ENCODE measurements at regions not wholly inside any gene's neighbourhood (a gene's known extent, or its start where the extent isn't known, plus 50 kb on each side); places are given as distances from the start of the nearest gene placed in this dataset.

DNA sequence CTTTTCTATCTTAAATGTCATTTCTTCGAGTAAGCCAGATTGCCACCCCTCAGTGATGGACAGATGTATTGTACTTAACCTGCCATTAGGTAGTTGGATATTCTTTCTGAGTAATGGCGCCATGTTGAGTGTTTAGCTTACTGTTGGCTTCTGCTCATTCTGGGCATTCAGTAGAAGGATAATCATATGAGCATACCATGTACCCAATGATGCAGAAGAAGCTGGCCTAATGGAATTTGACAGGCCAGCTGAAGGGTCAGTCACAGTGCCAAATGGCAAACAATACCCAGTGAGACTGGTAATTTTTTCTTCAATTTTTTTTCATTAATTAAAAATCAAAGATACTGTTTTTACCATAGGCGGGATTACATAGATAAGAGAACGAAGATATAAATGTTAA, 1010.8 kb upstream of the EYS start:
- H3K9me3 Mint-ChIP-seq: peaks cover 6% of the 10 kb centered on the region
- no peak overlapping the region for H3K4me3 Mint-ChIP-seq
- ChIA-PET CTCF (no interaction called here), POLR2A (no interaction called here)
- H3K27me3 Mint-ChIP-seq: no peaks in the 10 kb centered on the region
- no peak overlapping the region for H3K27ac Mint-ChIP-seq
- H3K36me3 Mint-ChIP-seq (ENCODE audit: low read depth): no peaks in the 10 kb centered on the region
- no peak for DNase-seq
- H3K4me1 Mint-ChIP-seq: no peaks in the 10 kb centered on the region

DNA sequence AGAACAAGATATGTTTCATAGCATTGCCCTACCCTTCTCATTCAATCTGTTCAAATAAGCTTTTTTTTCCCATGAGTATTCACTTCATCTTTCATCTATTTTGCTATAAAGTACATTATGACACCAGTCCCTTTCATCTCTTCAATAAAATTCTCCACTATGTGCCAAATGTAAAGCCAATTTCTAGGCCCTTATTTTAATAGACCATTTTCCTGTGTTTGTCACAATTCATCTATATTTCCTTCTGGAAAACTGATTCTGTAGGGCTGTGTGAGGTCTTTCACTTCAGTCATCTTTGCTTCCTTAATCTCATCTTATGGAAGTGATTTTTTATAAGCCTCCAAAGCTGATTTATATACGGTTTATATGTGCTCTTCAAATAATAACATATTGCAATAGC, 992.4 kb upstream of the EYS start:
- H3K36me3 Mint-ChIP-seq (ENCODE audit: low read depth): no peaks in the 10 kb centered on the region
- CTCF ChIA-PET: no interaction called here
- H3K4me3 Mint-ChIP-seq: no peak overlapping the region
- no peak for DNase-seq
- H3K9me3 Mint-ChIP-seq: peaks cover 12% of the 10 kb centered on the region
- H3K27ac Mint-ChIP-seq: no peak overlapping the region
- no peaks in the 10 kb centered on the region for H3K4me1 Mint-ChIP-seq
- POLR2A ChIA-PET: no interaction called here
- H3K27me3 Mint-ChIP-seq: no peaks in the 10 kb centered on the region

DNA sequence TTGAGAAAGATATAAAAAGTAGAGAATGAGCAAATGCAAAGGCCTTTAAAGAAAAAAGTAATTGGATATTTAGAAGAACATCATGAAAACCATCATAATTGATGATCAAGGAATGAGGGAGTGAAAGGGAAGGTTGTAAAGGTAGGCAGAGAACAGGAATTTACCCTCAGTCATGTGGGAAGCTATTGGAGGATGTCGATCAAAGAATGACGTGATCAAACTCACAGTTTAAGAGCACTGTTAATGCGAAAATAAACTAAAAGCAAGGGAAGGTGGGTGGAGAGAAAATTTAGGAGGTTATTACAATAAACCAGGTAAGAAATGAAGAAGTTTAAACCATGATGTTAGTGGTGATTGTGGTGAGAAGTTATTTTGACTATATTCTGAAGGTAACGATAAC, 982.6 kb upstream of the EYS start:
- no peak for DNase-seq
- Mint-ChIP-seq H3K4me1 (no peaks in the 10 kb centered on the region), H3K4me3 (no peak overlapping the region), H3K9me3 (peaks cover 10% of the 10 kb centered on the region), H3K36me3 (ENCODE audit: low read depth) (no peaks in the 10 kb centered on the region), H3K27ac (no peak overlapping the region), H3K27me3 (no peaks in the 10 kb centered on the region)
- ChIA-PET CTCF (no interaction called here), POLR2A (no interaction called here)

DNA sequence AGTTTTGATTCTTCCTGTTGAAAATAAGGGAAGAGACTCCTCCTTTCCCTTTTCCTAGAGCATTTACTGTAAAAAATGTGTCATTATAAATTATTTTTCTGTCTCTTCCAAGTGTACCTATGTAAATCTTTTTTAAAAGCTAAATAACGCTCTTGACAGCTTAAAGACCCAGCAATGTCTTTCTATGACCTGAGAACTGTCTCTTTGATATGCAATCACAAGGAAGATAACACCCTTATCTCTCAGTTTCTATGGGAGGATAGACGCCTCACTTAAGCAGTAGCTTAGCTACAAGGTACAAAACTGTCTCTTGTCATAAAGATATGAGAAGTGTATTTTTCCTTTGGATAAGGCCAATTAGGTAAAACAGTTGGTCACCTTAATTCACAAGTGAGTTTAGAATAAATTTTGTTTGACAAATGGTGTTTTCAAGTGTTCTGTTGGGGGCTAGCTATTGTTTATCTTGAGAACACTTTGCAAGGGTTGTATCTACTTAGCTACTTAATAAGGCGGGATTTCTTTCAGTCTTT, 980.6 kb upstream of the EYS start:
- ChIA-PET POLR2A (no interaction called here), CTCF (no interaction called here)
- H3K4me3 Mint-ChIP-seq: no peak overlapping the region
- DNase-seq: no peak
- H3K4me1 Mint-ChIP-seq: no peaks in the 10 kb centered on the region
- no peaks in the 10 kb centered on the region for H3K36me3 Mint-ChIP-seq (ENCODE audit: low read depth)
- no peak overlapping the region for H3K27ac Mint-ChIP-seq
- peaks cover 10% of the 10 kb centered on the region for H3K9me3 Mint-ChIP-seq
- H3K27me3 Mint-ChIP-seq: no peaks in the 10 kb centered on the region

DNA sequence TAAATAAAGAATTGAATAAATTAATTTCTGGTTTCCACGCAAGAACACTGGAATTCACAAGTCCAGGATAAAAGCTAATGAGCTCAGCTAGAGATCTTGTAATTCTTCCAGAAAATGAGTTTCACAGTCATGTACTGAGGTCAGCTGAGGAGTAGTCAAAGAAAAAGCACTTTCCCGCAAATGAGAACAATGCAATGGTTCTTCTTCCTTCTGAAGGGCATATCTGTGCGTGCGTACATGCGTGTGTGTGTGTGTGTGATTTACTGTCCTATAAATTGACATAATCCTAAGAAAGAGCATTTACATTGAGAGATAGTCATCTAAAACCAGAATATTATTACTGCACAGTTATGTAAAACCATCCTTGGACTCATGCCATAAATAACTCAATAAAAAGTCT, 968.9 kb upstream of the EYS start:
- H3K4me1 Mint-ChIP-seq: no peaks in the 10 kb centered on the region
- no peaks in the 10 kb centered on the region for H3K27me3 Mint-ChIP-seq
- no peak overlapping the region for H3K27ac Mint-ChIP-seq
- no peak for DNase-seq
- H3K9me3 Mint-ChIP-seq: peaks cover 5% of the 10 kb centered on the region
- H3K4me3 Mint-ChIP-seq: no peak overlapping the region
- ChIA-PET CTCF (no interaction called here), POLR2A (no interaction called here)
- H3K36me3 Mint-ChIP-seq (ENCODE audit: low read depth): no peaks in the 10 kb centered on the region

DNA sequence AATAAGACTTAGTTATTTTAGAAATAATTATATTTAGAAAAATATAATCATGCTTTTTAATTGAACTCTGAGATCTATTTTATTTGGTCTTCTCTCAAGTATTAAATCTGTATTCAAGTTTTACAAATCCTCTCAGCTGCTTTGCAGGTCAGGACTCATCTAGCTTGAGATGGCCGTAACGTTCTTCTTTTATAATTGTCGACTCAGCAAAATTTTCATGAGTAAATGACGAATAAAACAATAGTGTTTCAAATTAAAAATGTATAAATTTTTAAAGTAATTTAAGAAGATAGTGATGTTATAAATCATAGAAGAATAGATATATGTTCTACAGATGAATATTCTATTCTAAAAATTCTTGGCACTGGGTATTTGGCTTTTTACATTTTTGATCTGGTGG, 957.1 kb upstream of the EYS start:
- Mint-ChIP-seq H3K36me3 (ENCODE audit: low read depth) (no peaks in the 10 kb centered on the region), H3K27ac (no peak overlapping the region), H3K4me3 (no peak overlapping the region), H3K9me3 (no peaks in the 10 kb centered on the region), H3K4me1 (no peaks in the 10 kb centered on the region), H3K27me3 (no peaks in the 10 kb centered on the region)
- ChIA-PET CTCF (no interaction called here), POLR2A (no interaction called here)
- no peak for DNase-seq

DNA sequence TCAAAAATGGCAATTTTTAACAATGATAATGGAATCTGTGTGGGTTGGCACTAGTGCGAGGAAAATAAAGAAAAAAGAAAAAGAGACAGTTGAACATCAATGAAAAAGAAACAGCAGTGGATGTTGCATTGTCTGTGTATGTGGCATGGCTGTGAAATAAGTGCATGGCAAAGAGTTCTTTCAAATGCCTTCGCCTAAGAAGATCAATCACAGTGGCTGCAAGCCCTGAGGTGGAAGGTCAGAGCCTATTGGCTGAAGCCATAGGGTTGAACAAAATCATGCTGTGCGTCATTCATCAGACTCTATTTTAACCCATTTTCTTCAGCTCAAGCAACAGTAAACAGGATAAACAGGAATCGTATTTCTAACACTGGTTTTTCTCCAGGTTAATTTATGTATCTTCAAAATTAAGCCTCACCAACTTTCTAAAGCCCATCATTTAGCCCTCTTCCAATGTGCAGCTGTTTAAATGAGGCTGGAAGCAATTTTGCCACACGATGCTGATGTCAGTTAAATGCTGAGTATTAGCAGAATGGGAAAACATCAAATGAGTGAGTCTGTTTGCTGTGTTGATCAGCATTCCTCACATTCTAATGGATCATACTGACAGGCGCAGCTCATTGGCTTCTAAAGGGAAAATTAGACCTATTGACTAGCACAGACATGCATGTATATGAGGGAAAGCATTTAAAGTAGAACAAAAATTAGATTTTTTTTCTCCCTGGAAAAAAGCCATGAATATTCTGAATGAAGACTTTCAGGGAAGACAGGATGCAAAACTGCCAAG, 955.9 kb upstream of the EYS start:
- Mint-ChIP-seq H3K4me1 (no peaks in the 10 kb centered on the region), H3K36me3 (ENCODE audit: low read depth) (no peaks in the 10 kb centered on the region), H3K27me3 (no peaks in the 10 kb centered on the region), H3K9me3 (no peaks in the 10 kb centered on the region), H3K4me3 (no peak overlapping the region), H3K27ac (no peak overlapping the region)
- no peak for DNase-seq
- ChIA-PET POLR2A (no interaction called here), CTCF (no interaction called here)

DNA sequence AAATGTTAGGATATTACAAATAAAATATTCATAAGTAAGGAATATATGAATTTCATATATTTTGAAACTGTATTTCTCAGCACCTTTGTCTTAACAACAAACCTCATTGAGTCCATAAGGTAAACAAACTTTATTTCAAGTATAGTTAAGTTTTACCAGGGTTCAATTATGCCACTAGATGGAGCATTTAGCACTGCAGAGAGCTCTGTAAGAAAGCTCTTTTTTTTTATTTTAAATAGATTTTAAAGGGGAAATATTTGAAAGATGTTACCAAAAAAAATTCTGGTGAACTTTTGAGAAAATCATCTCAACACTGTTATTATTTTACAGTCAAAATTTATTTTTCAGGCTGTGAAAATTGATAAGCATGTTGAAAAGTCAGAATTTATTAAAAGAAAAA, 955.2 kb upstream of the EYS start:
- no peak for DNase-seq
- H3K9me3 Mint-ChIP-seq: no peaks in the 10 kb centered on the region
- no peak overlapping the region for H3K27ac Mint-ChIP-seq
- no peaks in the 10 kb centered on the region for H3K4me1 Mint-ChIP-seq
- no peaks in the 10 kb centered on the region for H3K27me3 Mint-ChIP-seq
- no peaks in the 10 kb centered on the region for H3K36me3 Mint-ChIP-seq (ENCODE audit: low read depth)
- no peak overlapping the region for H3K4me3 Mint-ChIP-seq
- POLR2A ChIA-PET: no interaction called here
- CTCF ChIA-PET: no interaction called here

DNA sequence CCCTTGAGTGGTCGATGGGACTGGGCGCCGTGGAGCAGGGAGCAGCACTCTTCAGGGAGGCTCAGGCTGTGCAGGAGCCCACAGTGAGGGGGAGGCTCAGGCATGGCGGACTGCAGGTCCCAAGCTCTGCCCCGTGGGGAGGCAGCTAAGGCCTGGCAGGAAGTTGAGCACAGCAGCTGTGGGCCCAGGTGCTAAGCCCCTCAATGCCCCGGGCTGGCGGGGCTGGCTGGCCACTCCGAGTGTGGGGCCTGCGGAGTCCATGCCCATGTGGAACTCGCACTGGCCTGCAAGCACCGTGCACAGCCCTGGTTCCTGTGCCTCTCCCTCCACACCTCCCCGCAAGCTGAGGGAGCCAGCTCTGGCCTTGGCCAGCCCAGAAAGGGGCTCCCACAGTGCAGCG, 948.4 kb upstream of the EYS start:
- no peaks in the 10 kb centered on the region for H3K36me3 Mint-ChIP-seq (ENCODE audit: low read depth)
- CTCF ChIA-PET: no interaction called here
- no peaks in the 10 kb centered on the region for H3K4me1 Mint-ChIP-seq
- POLR2A ChIA-PET: no interaction called here
- no peaks in the 10 kb centered on the region for H3K27me3 Mint-ChIP-seq
- H3K27ac Mint-ChIP-seq: no peak overlapping the region
- no peak overlapping the region for H3K4me3 Mint-ChIP-seq
- DNase-seq: no peak
- peaks cover 5% of the 10 kb centered on the region for H3K9me3 Mint-ChIP-seq

DNA sequence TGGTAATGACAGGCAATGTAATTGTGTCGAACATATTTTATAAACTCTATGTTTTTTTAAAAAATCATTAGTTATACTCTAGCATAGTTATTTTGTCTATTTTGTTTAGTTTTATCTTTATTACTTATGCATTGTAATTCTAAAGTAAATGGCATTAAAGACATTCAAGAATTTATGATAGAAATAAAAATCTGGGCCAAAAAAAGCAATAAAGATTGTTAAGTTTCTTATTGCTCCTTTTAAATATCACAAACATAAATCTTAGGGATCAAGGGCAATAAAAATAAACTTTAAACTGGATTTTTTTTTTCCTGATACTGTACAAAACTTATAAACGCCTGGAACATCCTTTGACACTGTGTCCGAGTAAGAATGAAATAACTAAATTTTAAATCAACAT, 931.5 kb upstream of the EYS start:
- no peaks in the 10 kb centered on the region for H3K36me3 Mint-ChIP-seq (ENCODE audit: low read depth)
- H3K27ac Mint-ChIP-seq: no peak overlapping the region
- H3K9me3 Mint-ChIP-seq: peaks cover 14% of the 10 kb centered on the region
- H3K4me1 Mint-ChIP-seq: no peaks in the 10 kb centered on the region
- H3K4me3 Mint-ChIP-seq: no peak overlapping the region
- POLR2A ChIA-PET: no interaction called here
- no peak for DNase-seq
- no peaks in the 10 kb centered on the region for H3K27me3 Mint-ChIP-seq
- CTCF ChIA-PET: no interaction called here

DNA sequence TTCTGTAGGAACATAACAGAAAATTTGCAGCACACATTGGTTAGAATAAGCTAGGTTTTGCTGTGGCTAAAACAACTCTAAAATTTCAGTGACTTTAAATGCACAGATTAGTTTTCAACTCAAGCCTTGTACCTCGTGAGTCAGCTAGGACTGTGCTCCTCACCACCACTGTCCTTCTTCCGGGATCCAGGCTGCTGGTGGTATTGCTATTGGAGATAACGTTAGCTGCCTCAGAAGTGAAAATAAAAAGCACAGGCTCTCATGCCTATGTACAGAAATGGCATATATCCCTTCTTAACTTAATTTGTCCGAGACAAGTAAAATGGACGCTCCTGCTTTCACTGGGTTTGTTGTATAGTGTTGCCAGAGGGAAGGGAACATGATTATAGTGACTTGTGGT, 931.1 kb upstream of the EYS start:
- H3K9me3 Mint-ChIP-seq: peaks cover 13% of the 10 kb centered on the region
- POLR2A ChIA-PET: no interaction called here
- no peaks in the 10 kb centered on the region for H3K4me1 Mint-ChIP-seq
- H3K4me3 Mint-ChIP-seq: no peak overlapping the region
- no peak for DNase-seq
- CTCF ChIA-PET: no interaction called here
- H3K27ac Mint-ChIP-seq: no peak overlapping the region
- H3K36me3 Mint-ChIP-seq (ENCODE audit: low read depth): no peaks in the 10 kb centered on the region
- no peaks in the 10 kb centered on the region for H3K27me3 Mint-ChIP-seq

DNA sequence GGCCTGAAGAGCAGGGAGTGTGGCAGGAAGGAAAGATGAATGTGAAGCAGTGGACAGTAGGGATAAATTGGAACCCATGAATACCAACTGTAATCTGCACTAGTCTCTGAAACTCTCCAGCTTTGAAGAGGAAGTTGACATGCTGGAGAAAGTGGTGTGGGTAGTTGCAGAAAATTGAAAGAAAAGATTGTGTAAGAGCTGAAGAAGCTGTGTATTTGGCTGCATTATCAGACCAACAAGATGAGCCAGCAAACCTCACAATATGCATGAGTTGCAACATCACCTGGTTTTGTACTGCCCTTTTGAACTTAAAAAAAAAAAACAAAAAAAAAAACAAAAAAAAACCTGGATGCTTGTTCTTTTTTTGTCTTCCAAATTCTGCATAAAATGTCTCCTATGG, 921.9 kb upstream of the EYS start:
- H3K4me3 Mint-ChIP-seq: no peak overlapping the region
- no peaks in the 10 kb centered on the region for H3K36me3 Mint-ChIP-seq (ENCODE audit: low read depth)
- no peaks in the 10 kb centered on the region for H3K27me3 Mint-ChIP-seq
- POLR2A ChIA-PET: no interaction called here
- no peaks in the 10 kb centered on the region for H3K9me3 Mint-ChIP-seq
- CTCF ChIA-PET: no interaction called here
- no peak overlapping the region for H3K27ac Mint-ChIP-seq
- DNase-seq: no peak
- no peaks in the 10 kb centered on the region for H3K4me1 Mint-ChIP-seq

DNA sequence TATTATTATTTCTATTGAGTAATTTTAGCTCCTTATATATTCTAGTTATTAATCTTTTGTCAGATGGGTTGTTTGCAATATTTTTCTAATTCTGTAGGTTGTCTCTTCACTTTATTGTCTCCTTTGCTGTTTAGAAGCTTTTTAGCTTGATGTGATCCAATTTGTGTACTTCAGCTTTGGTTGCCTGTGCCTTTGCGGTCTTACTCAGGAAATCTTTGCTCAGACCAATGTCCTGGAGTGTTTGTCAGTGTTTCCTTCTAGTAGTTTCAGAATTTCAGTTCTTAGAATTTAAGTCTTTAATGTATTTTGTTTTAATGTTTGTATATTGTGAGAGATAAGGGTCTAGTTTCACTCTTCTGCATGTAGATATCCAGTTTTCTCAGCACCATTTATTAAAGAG, 916.0 kb upstream of the EYS start:
- Mint-ChIP-seq H3K36me3 (ENCODE audit: low read depth) (no peaks in the 10 kb centered on the region), H3K4me3 (no peak overlapping the region), H3K27me3 (no peaks in the 10 kb centered on the region), H3K27ac (no peak overlapping the region), H3K9me3 (no peaks in the 10 kb centered on the region), H3K4me1 (no peaks in the 10 kb centered on the region)
- ChIA-PET CTCF (no interaction called here), POLR2A (no interaction called here)
- no peak for DNase-seq

DNA sequence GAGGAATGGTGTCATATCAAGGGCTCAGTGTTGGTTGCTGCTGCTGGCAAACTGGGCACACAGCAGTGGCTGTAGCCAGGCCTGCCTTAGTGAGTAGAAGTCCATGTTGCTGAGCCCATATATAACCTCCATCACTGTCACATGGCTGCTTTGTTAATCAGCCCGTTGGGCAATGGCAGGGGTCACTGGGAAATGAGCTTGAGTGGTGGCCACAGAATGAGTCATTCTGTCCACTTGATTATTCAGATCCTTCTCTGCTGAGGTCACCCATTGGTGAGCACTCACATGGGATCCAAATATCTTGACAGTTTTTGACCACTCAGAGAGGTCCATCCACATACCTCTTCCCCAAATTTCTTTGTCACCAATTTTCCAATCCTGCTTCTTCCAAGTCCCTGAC, 898.9 kb upstream of the EYS start:
- Mint-ChIP-seq H3K9me3 (peaks cover 9% of the 10 kb centered on the region), H3K36me3 (ENCODE audit: low read depth) (no peaks in the 10 kb centered on the region), H3K4me1 (no peaks in the 10 kb centered on the region), H3K27me3 (no peaks in the 10 kb centered on the region), H3K4me3 (no peak overlapping the region), H3K27ac (no peak overlapping the region)
- ChIA-PET CTCF (no interaction called here), POLR2A (no interaction called here)
- no peak for DNase-seq

DNA sequence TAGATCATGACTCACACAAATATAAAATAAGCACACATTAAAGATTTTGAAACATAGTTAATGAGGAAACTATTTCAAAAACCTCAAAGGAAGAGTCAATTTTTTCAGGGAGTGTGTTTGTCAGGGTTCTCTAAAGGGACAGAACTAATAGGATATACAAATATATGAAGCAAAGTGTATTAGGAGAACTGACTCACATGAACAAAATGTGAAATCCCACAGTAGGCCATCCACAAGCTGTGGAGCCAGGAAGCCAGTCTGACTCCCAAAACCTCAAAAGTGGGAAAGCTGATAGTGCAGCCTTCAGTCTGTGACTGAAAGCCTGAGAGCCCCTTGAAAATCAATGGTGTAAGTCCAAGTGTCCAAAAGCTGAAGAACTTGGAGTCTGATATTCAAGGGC, 898.0 kb upstream of the EYS start:
- no peak overlapping the region for H3K27ac Mint-ChIP-seq
- POLR2A ChIA-PET: no interaction called here
- no peaks in the 10 kb centered on the region for H3K36me3 Mint-ChIP-seq (ENCODE audit: low read depth)
- no peaks in the 10 kb centered on the region for H3K27me3 Mint-ChIP-seq
- CTCF ChIA-PET: no interaction called here
- peaks cover 9% of the 10 kb centered on the region for H3K9me3 Mint-ChIP-seq
- no peaks in the 10 kb centered on the region for H3K4me1 Mint-ChIP-seq
- no peak for DNase-seq
- no peak overlapping the region for H3K4me3 Mint-ChIP-seq
